Type B pancreatic cell (in vitro differentiated cells): ENCODE measurements at regions not wholly inside any gene's neighbourhood (a gene's known extent, or its start where the extent isn't known, plus 50 kb on each side); places are given as distances from the start of the nearest gene placed in this dataset.

Source experiments
- DNase-seq: peaks from one replicate; pipeline ENCODE4 v3.0.0; 2021; ENCODE audit warnings: mixed read lengths; ENCODE audit not compliant: unreplicated experiment; ENCODE audit errors: extremely low spot score
- H3K27ac Mint-ChIP-seq: 2 replicates; pipeline ENCODE4 v1.8.0; 2021; ENCODE audit warnings: mild to moderate bottlenecking, mixed read lengths
- H3K27me3 Mint-ChIP-seq: 2 replicates; pipeline ENCODE4 v1.8.0; 2021; ENCODE audit warnings: mixed read lengths
- H3K36me3 Mint-ChIP-seq: 2 replicates; pipeline ENCODE4 v1.8.0; 2021; ENCODE audit warnings: mixed read lengths
- H3K4me1 Mint-ChIP-seq: one replicate; pipeline ENCODE4 v1.8.0; 2021; ENCODE audit warnings: mixed read lengths; ENCODE audit not compliant: unreplicated experiment
- H3K4me3 Mint-ChIP-seq: 2 replicates; pipeline ENCODE4 v1.8.0; 2021; ENCODE audit warnings: mild to moderate bottlenecking, mixed read lengths
- H3K9me3 Mint-ChIP-seq: 2 replicates; pipeline ENCODE4 v1.8.0; 2021; ENCODE audit warnings: mixed read lengths
- CTCF ChIP-seq: fragments of 200-600 bp; sonication (generic); conservative IDR thresholded peaks from 2 replicates; pipeline ENCODE4 v1.5.0; 2021; ENCODE audit warnings: antibody characterized with exemption, mild to moderate bottlenecking

DNA sequence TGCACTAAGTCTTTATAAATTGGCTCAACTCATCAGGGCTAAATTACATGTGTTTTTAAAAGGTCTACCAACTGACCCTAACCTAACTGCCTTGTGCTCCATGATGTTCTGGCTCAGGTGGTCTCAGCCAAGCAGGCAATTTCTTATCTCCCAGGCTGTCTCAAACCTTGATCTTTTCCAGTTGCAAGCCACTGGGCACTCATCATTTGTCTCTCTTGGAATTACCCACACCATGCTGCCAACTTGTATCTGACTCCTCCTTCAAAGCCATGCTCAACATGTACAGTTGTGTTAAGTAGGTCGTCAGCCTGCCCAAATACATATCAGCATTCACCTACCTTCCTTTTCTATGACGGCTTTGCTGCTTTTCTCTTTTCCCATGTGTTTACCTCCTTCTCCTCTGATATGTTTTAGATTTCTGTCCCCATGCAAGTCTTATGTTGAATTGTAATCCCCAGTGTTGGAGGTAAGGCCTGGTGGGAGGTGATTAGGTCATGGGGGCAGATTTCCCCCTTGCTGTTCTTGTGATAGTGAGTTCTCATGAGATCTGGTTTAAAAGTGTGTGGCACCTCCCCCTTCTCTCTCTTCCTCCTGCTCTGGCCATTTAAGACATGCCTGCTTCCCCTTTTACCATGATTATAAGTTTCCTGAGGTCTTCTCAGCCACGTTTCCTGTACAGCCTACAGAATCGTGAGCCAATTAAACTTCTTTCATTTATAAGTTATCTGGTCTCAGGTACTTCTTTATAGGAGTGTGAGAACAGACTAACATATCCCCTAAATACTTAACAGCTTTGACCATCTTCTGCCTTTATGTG is 130.0 kb downstream of the ELAPOR2 start:
- Mint-ChIP-seq H3K36me3 (peaks cover 15% of the 10 kb centered on the region), H3K27me3 (no peaks in the 10 kb centered on the region), H3K4me3 (no peak overlapping the region), H3K4me1 (no peaks in the 10 kb centered on the region), H3K27ac (no peak overlapping the region), H3K9me3 (no peaks in the 10 kb centered on the region)
- no peak for TF ChIP-seq CTCF
- no peak for DNase-seq

- no peaks in the 10 kb centered on the region for H3K9me3 Mint-ChIP-seq
- no peak overlapping the region for H3K27ac Mint-ChIP-seq
- no peaks in the 10 kb centered on the region for H3K27me3 Mint-ChIP-seq
- DNase-seq: no peak
- H3K36me3 Mint-ChIP-seq: peaks cover 17% of the 10 kb centered on the region
- no peak overlapping the region for H3K4me3 Mint-ChIP-seq
- no peak for TF ChIP-seq CTCF
- H3K4me1 Mint-ChIP-seq: no peaks in the 10 kb centered on the region
Observed at GRCh38 chr7:86928308-86928707, 131.1 kb downstream of the ELAPOR2 start.

DNA sequence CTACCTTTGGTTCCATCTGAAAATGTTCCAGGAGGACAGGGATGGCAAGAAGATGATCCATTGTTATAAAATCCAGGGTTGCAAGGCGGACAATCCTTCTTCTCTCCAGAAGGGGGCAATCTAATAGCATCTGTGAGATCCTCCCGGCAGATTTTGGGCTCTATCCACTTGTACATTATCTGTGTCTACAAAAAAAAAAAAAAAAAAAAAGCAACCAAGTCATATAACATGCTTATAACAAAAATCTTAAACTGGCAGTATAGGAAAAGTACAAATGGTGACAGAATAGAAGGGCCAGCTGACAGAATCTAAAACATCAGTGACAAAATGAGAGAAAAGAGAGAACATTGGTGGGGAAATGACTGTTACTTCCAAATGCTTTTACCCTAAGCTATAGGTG is 132.7 kb downstream of the ELAPOR2 start:
- H3K9me3 Mint-ChIP-seq: no peaks in the 10 kb centered on the region
- no peaks in the 10 kb centered on the region for H3K4me1 Mint-ChIP-seq
- no peak overlapping the region for H3K4me3 Mint-ChIP-seq
- TF ChIP-seq CTCF: peak; percentile 84
- no peak overlapping the region for H3K27ac Mint-ChIP-seq
- peaks cover 17% of the 10 kb centered on the region for H3K36me3 Mint-ChIP-seq
- H3K27me3 Mint-ChIP-seq: no peaks in the 10 kb centered on the region
- DNase-seq: no peak

- peaks cover 4% of the 10 kb centered on the region for H3K36me3 Mint-ChIP-seq
Observed at GRCh38 chr7:86925221-86925620, 134.2 kb downstream of the ELAPOR2 start.

DNA sequence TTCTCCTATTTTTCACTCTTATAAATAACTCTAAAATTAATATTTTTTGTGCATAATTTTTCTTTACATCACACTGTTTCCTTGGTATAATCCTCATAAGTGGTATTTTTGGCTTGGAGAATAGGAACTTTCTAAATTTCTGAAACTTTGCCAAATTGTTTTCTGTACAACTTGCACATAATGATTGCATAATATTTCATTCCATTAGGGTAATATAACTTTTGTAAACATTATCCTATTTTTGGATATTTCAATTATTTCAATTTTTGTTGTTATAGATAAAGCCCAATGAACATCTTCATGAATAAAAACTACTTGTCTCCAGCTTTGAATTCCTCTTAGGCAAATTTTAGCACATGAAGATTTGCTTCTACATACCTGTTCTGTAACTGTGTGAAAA is 135.9 kb downstream of the ELAPOR2 start:
- H3K9me3 Mint-ChIP-seq: no peaks in the 10 kb centered on the region
- no peaks in the 10 kb centered on the region for H3K4me1 Mint-ChIP-seq
- no peaks in the 10 kb centered on the region for H3K27me3 Mint-ChIP-seq
- no peak for DNase-seq
- peaks cover 6% of the 10 kb centered on the region for H3K36me3 Mint-ChIP-seq
- H3K4me3 Mint-ChIP-seq: no peak overlapping the region
- no peak for TF ChIP-seq CTCF
- no peak overlapping the region for H3K27ac Mint-ChIP-seq

More at GRCh38 chr7:86925221-86925620, 134.2 kb downstream of the ELAPOR2 start:
- no peak overlapping the region for H3K4me3 Mint-ChIP-seq
- H3K27me3 Mint-ChIP-seq: no peaks in the 10 kb centered on the region
- H3K27ac Mint-ChIP-seq: no peak overlapping the region
- no peak for DNase-seq
- TF ChIP-seq CTCF: no peak
- no peaks in the 10 kb centered on the region for H3K9me3 Mint-ChIP-seq
- H3K4me1 Mint-ChIP-seq: no peaks in the 10 kb centered on the region
